IPS-20b (cell line): ENCODE measurements at regions not wholly inside any gene's neighbourhood (a gene's known extent, or its start where the extent isn't known, plus 50 kb on each side); places are given as distances from the start of the nearest gene placed in this dataset.

ENCODE experiments used
- H3K27ac ChIP-seq: one replicate; pipeline ENCODE4 v1.5.1; 2013; ENCODE audit warnings: low read length
- H3K27me3 ChIP-seq: 2 replicates; pipeline ENCODE4 v1.6.1; 2013; ENCODE audit warnings: mild to moderate bottlenecking, low read length, inconsistent platforms; ENCODE audit not compliant: insufficient read depth
- H3K36me3 ChIP-seq: 2 replicates; pipeline ENCODE4 v1.6.1; 2013; ENCODE audit warnings: low read depth, mild to moderate bottlenecking, inconsistent platforms, low read length, moderate library complexity; ENCODE audit not compliant: insufficient read depth
- H3K4me1 ChIP-seq: 2 replicates; pipeline ENCODE4 v1.6.1; 2013; ENCODE audit warnings: mild to moderate bottlenecking, control low read depth, inconsistent platforms, low read length, moderate library complexity; ENCODE audit not compliant: insufficient read depth
- H3K4me3 ChIP-seq: 2 replicates; pipeline ENCODE4 v1.5.1; 2013; ENCODE audit warnings: mild to moderate bottlenecking, low read length, inconsistent platforms
- H3K9ac ChIP-seq: 2 replicates; pipeline ENCODE4 v1.6.1; 2013; ENCODE audit warnings: low read depth, mild to moderate bottlenecking, inconsistent platforms, low read length, moderate library complexity
- H3K9me3 ChIP-seq: 2 replicates; pipeline ENCODE4 v1.6.1; 2013; ENCODE audit warnings: mild to moderate bottlenecking, low read depth, low read length, inconsistent platforms; ENCODE audit not compliant: insufficient read depth

- H3K9ac ChIP-seq: no peak overlapping the region
- H3K4me3 ChIP-seq: peak overlapping the region; percentile 14; the same call in 1 of the 2 replicates
- H3K27me3 ChIP-seq: no peaks in the 10 kb centered on the region
- H3K27ac ChIP-seq: no peak overlapping the region
- H3K9me3 ChIP-seq: no peaks in the 10 kb centered on the region
- H3K4me1 ChIP-seq: peaks cover 12% of the 10 kb centered on the region; the same call in 1 of the 2 replicates
- no peaks in the 10 kb centered on the region for H3K36me3 ChIP-seq
Observed at GRCh38 chr3:181464033-181464694, 247.6 kb upstream of the SOX2 start.

GRCh38 chr3:181461381-181461780 lies 250.3 kb upstream of the SOX2 start:
- Histone ChIP-seq H3K4me3 (no peak overlapping the region), H3K9me3 (no peaks in the 10 kb centered on the region), H3K4me1 (peaks cover 16% of the 10 kb centered on the region; the same call in 1 of the 2 replicates), H3K27ac (no peak overlapping the region), H3K36me3 (no peaks in the 10 kb centered on the region), H3K9ac (no peak overlapping the region), H3K27me3 (no peaks in the 10 kb centered on the region)

DNA sequence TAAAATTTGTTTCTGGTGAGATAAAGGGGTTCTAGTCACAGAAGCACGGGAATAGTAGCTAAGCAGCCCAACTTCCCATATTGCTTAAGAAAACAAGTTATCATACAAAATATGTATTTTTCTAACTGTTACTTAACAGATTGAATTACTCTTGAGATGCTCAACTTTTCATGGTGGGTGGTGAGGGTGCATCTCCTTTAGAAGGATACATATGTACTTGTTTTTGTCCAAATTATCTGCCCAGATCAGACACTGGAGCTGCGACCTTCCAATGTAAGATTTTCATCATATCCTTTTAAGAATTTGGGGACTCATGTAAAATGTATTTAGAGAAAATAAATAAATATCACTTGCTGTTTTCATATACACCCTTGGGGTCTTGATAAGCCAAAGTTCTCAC lies 252.2 kb upstream of the SOX2 start:
- no peak overlapping the region for H3K9ac ChIP-seq
- no peak overlapping the region for H3K27ac ChIP-seq
- H3K9me3 ChIP-seq: no peaks in the 10 kb centered on the region
- no peaks in the 10 kb centered on the region for H3K27me3 ChIP-seq
- peaks cover 14% of the 10 kb centered on the region; the same call in 1 of the 2 replicates for H3K4me1 ChIP-seq
- H3K4me3 ChIP-seq: no peak overlapping the region
- H3K36me3 ChIP-seq: no peaks in the 10 kb centered on the region

DNA sequence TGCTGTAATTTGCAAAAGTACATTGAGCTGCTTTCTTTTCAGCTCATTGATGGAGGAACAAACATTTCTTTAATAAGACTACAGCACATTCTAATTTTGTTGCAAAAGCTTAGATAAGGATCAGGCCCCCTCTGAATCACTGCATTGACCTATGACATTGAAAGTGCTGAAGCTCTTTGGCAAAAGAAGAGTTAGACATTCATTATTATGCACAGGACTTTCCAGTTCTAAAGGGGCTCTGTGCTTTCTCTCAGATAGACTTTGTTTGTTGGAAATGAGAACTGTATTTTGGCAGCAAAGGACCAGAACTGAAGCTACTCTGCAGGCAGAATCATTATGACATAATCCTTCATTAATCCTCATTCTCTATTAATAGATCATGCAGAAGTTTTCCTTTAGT lies 252.9 kb upstream of the SOX2 start:
- Histone ChIP-seq H3K27ac (no peak overlapping the region), H3K4me3 (no peak overlapping the region), H3K27me3 (no peaks in the 10 kb centered on the region), H3K9me3 (no peaks in the 10 kb centered on the region), H3K36me3 (no peaks in the 10 kb centered on the region), H3K9ac (no peak overlapping the region), H3K4me1 (peaks cover 14% of the 10 kb centered on the region; the same call in 1 of the 2 replicates)

DNA sequence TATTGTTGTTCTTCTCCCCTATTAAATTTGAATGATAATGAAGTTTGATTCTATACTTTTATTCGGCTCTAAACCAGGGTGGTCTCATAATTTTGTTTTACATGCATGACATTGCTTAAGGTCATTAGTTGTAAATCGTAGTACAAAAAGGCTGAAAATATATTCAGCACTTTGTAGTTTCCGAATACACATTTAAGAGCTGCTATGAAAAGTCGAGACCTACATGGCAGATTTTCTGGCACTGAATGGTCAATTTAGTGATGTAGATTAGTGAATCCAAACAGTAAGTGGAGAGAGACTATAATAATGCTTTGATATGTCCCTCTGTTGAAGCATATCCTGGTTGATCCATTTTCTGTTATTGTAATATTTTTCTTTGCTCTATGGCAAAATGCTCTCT lies 254.0 kb upstream of the SOX2 start:
- Histone ChIP-seq H3K4me3 (no peak overlapping the region), H3K27ac (no peak overlapping the region), H3K27me3 (no peaks in the 10 kb centered on the region), H3K4me1 (peaks cover 13% of the 10 kb centered on the region; the same call in 1 of the 2 replicates), H3K9me3 (no peaks in the 10 kb centered on the region), H3K9ac (no peak overlapping the region), H3K36me3 (no peaks in the 10 kb centered on the region)

DNA sequence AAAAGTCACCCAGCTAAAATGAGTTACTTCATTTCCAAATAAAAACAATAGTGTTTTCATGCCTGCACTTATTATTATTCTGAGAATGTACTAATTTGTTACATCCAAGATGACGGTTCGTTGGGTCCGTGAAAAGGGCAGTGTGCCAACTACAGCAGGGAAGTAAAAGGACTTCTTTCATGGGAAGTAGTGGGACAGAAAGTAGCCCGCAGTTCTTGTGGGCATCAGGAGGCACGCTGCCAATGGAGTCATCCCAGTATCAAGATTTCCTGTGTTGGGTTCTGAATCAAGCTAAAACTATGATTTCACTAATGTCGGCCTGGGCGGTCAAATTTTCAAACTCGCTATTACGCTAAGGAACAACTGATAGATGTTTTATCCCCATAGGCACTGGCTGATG lies 254.5 kb upstream of the SOX2 start:
- Histone ChIP-seq H3K9me3 (no peaks in the 10 kb centered on the region), H3K9ac (no peak overlapping the region), H3K4me3 (no peak overlapping the region), H3K4me1 (peaks cover 13% of the 10 kb centered on the region; the same call in 1 of the 2 replicates), H3K27ac (no peak overlapping the region), H3K27me3 (no peaks in the 10 kb centered on the region), H3K36me3 (no peaks in the 10 kb centered on the region)

- Histone ChIP-seq H3K9me3 (no peaks in the 10 kb centered on the region), H3K4me3 (no peak overlapping the region), H3K4me1 (peaks cover 13% of the 10 kb centered on the region; the same call in 1 of the 2 replicates), H3K36me3 (no peaks in the 10 kb centered on the region), H3K9ac (no peak overlapping the region), H3K27me3 (no peaks in the 10 kb centered on the region), H3K27ac (no peak overlapping the region)
Observed at GRCh38 chr3:181455276-181455675, 256.4 kb upstream of the SOX2 start.

- H3K4me1 ChIP-seq: peaks cover 13% of the 10 kb centered on the region; the same call in 1 of the 2 replicates
- H3K27me3 ChIP-seq: no peaks in the 10 kb centered on the region
- no peak overlapping the region for H3K4me3 ChIP-seq
- no peak overlapping the region for H3K27ac ChIP-seq
- no peaks in the 10 kb centered on the region for H3K36me3 ChIP-seq
- H3K9me3 ChIP-seq: no peaks in the 10 kb centered on the region
- no peak overlapping the region for H3K9ac ChIP-seq
Observed at GRCh38 chr3:181454451-181455027, 257.2 kb upstream of the SOX2 start.

DNA sequence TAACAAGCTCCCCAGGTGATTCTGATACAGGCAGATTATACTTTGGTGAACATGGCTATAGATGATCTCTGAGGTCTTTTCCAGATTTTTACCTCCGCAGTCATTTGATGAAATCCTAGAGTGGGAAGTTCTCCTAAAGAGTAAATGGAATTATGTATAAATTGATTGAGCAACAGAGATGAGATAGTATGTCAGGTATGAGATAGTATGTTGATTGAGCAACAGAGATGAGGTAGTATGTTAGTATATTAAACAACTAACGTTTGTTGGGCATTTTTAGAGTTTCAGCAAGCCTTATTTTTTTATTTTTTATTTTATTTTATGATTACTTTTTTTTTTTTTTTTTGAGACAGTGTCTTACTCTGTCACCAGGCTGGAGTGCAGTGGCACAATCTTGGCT lies 265.0 kb upstream of the SOX2 start:
- H3K4me1 ChIP-seq: no peaks in the 10 kb centered on the region
- no peak overlapping the region for H3K27ac ChIP-seq
- H3K9ac ChIP-seq: no peak overlapping the region
- H3K36me3 ChIP-seq: no peaks in the 10 kb centered on the region
- H3K9me3 ChIP-seq: no peaks in the 10 kb centered on the region
- H3K4me3 ChIP-seq: no peak overlapping the region
- H3K27me3 ChIP-seq: no peaks in the 10 kb centered on the region

GRCh38 chr3:181442066-181442465 lies 269.7 kb upstream of the SOX2 start:
- Histone ChIP-seq H3K27me3 (no peaks in the 10 kb centered on the region), H3K4me3 (no peak overlapping the region), H3K27ac (no peak overlapping the region), H3K9me3 (no peaks in the 10 kb centered on the region), H3K36me3 (no peaks in the 10 kb centered on the region), H3K9ac (no peak overlapping the region), H3K4me1 (no peaks in the 10 kb centered on the region)

- Histone ChIP-seq H3K9ac (no peak overlapping the region), H3K27me3 (no peaks in the 10 kb centered on the region), H3K9me3 (no peaks in the 10 kb centered on the region), H3K27ac (no peak overlapping the region), H3K36me3 (no peaks in the 10 kb centered on the region), H3K4me3 (no peak overlapping the region), H3K4me1 (no peaks in the 10 kb centered on the region)
Observed at GRCh38 chr3:181432992-181433391, 278.7 kb upstream of the SOX2 start.

GRCh38 chr3:181431748-181432147 lies 280.0 kb upstream of the SOX2 start:
- Histone ChIP-seq H3K9me3 (no peaks in the 10 kb centered on the region), H3K36me3 (no peaks in the 10 kb centered on the region), H3K27ac (no peak overlapping the region), H3K9ac (no peak overlapping the region), H3K4me3 (no peak overlapping the region), H3K27me3 (no peaks in the 10 kb centered on the region), H3K4me1 (no peaks in the 10 kb centered on the region)
